ENCODE measurements at regions not wholly inside any gene's neighbourhood (a gene's known extent, or its start where the extent isn't known, plus 50 kb on each side); places are given as distances from the start of the nearest gene placed in this dataset.
"Not testable (repeated sequence)": the region's sequence is repeated elsewhere in the genome, so short reads cannot be mapped to it uniquely, and the experiment has no call there.

DNA sequence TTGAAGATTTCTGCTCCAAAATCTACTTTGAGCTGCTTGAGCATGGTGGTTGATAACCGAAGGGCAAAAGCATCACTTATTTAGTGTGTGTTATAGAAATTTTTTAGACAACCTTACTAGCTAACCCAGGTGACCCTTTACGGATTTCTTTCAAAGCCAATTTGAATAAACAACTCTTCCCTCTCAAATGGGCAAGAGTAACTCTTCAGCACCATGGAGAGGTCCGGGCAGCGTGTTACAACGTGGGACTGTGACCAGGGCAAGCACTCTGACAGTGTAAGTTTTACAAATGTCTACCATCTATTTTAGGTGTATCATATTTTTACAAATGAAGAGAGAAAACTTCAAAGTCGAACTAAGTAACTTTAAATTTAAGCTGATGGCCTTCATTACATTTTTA is 471.8 kb downstream of the MFSD1 start:
- no peak for DNase-seq (ENCODE audit: low read depth)
- TF ChIP-seq, protein P1, sequence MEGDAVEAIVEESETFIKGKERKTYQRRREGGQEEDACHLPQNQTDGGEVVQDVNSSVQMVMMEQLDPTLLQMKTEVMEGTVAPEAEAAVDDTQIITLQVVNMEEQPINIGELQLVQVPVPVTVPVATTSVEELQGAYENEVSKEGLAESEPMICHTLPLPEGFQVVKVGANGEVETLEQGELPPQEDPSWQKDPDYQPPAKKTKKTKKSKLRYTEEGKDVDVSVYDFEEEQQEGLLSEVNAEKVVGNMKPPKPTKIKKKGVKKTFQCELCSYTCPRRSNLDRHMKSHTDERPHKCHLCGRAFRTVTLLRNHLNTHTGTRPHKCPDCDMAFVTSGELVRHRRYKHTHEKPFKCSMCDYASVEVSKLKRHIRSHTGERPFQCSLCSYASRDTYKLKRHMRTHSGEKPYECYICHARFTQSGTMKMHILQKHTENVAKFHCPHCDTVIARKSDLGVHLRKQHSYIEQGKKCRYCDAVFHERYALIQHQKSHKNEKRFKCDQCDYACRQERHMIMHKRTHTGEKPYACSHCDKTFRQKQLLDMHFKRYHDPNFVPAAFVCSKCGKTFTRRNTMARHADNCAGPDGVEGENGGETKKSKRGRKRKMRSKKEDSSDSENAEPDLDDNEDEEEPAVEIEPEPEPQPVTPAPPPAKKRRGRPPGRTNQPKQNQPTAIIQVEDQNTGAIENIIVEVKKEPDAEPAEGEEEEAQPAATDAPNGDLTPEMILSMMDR (conservative IDR thresholded peaks at IDR 0.05; ENCODE audit: low read depth, low read length), result no peak
- H3K4me3 ChIP-seq (ENCODE audit: low read length), result no peak overlapping the region

DNA sequence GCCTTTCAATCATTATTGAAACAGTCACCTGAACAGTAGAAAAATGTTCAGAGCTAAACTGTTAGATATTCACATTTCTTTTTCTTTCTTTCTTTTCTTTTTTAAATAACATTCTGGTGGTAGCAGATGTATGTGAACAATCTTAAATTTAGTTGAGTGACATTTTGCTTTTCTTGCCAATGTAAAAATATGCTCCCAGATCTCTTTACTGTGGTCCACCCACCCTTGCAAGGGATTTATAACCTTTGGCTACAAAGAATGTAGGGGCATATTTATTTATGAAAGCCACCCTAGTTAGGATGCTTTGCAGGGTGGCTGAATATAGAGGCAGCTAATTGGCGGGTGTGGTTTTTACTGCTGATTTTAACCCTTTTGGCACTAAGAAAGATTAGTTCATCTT is 473.9 kb downstream of the MFSD1 start:
- DNase-seq (ENCODE audit: low read depth), result no peak
- H3K4me3 ChIP-seq (ENCODE audit: low read length), result no peak overlapping the region
- TF ChIP-seq, protein P1 (conservative IDR thresholded peaks at IDR 0.05; ENCODE audit: low read depth, low read length), result no peak

DNA sequence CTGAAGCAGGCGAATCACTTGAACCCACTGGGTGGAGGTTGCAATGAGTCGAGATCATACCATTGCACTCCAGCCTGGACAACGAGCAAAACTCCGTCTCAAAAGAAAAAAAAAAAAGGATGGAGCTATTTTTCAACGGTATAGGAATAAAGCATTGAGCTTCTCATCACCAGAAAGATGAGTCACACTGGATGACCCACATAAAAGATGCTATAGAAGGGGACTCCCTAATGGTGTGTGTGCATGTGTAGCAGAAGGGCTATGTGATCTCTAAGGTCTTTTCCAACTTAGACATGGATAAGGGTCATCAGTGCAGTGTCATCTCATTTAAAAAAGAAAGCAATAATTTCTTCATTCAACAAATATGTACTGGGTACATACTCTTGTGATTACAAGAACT is 476.0 kb downstream of the MFSD1 start:
- H3K4me3 ChIP-seq (ENCODE audit: low read length), result no peak overlapping the region
- no peak for DNase-seq (ENCODE audit: low read depth)
- TF ChIP-seq, protein P1 (conservative IDR thresholded peaks at IDR 0.05; ENCODE audit: low read depth, low read length), result no peak

DNA sequence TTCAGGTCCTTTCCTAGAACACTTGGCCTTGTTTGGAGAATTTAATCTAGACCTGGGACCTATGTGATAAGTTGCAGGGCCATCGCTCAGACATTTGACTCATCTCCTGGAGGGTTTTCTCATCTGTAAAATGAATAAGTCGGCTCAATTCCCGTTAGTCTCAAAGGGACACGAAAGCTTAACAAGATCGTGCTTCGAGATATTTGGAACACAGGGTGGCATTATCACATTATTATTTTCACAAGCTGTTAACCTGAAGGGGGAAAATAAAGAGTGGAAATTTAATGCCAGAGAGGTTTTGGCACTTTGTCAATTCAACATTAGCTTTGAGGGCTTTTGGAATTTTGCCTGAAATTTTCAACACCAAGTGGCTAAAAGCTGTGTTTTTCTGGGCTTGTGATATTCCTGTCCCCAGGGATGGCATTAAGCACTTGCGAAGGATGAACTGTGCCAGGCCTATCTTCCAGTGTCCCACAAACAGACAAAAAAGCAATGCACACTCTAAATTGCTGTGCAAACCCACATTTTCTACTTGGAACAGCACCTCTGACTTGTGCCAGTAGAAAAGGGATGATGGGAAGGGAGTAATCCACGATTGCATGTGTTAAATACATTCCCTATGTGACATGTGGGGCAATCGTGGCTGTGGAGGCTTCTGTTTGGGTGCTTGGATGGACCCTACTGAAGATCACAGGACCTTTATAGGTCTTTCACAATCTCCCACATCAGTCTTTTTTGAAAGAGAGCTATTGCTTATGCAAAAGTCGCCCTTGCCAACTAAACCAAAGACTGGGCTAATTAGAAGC is 478.7 kb downstream of the MFSD1 start:
- H3K4me3 ChIP-seq (ENCODE audit: low read length), result no peak overlapping the region
- TF ChIP-seq, protein P1 (conservative IDR thresholded peaks at IDR 0.05; ENCODE audit: low read depth, low read length), result no peak
- DNase-seq (ENCODE audit: low read depth), result no peak

DNA sequence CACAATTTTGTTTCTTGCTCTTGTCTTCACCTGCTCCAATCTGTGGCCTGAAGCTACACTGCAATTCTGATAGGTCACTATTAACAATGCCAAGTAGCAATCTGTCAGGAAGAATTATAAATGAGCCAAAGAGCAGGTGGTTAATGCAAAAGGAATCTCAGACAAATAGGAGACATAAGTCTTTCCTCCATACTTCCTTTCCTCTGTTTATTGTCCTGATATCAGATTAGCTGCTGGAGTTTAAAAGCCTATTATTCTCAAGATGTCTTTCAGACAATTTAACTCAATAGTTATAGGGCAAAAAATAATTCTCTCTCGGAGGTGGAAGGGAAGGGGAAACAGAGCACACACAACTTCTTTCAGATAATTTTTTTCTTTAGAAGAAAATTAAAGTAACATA is 491.6 kb downstream of the MFSD1 start:
- DNase-seq (ENCODE audit: low read depth), result no peak
- H3K4me3 ChIP-seq (ENCODE audit: low read length), result no peak overlapping the region
- TF ChIP-seq, protein P1 (conservative IDR thresholded peaks at IDR 0.05; ENCODE audit: low read depth, low read length), result no peak

DNA sequence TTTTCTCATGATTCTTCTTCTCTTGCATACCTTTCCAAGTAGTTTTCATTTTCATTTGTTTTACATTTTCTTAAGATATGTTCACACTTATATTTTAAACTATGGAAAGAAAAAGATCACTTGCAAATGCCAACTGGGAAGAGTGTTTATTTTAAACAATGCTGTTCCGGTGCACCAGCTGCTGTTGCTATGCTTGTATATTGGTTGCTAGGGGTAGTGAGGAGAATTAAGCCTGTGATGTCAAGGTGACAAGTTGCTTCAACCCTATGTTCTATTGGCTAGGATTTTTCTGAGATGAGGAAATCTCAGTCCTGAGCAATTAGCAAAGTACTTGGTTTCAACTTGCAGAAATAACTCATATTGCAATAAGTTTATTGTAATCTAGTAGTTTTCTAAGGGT is 500.1 kb downstream of the MFSD1 start:
- no peak for DNase-seq (ENCODE audit: low read depth)
- TF ChIP-seq, protein P1 (conservative IDR thresholded peaks at IDR 0.05; ENCODE audit: low read depth, low read length), result no peak
- H3K4me3 ChIP-seq (ENCODE audit: low read length), result no peak overlapping the region

DNA sequence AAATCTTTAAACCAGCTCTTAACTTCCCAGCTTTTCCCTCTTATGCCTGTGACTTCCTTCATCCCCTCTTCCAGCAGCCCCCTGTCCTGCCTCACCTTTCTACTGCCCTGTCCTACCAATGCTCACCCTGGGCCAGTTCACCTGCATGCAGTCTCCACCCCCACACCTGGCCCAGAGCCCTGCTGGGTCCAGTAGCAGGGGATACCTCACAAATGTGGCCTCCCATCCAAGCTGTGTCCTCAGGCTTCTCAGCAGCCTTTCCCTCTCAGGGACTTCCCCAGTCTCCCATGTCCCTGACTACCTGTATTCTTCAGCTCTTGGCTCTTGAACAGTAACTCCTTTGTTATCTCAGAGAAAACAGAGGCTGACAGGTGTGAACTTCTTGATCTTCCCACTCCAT is 503.2 kb downstream of the MFSD1 start:
- no peak overlapping the region for H3K4me3 ChIP-seq (ENCODE audit: low read length)
- TF ChIP-seq, protein P1 (conservative IDR thresholded peaks at IDR 0.05; ENCODE audit: low read depth, low read length), result no peak

DNA sequence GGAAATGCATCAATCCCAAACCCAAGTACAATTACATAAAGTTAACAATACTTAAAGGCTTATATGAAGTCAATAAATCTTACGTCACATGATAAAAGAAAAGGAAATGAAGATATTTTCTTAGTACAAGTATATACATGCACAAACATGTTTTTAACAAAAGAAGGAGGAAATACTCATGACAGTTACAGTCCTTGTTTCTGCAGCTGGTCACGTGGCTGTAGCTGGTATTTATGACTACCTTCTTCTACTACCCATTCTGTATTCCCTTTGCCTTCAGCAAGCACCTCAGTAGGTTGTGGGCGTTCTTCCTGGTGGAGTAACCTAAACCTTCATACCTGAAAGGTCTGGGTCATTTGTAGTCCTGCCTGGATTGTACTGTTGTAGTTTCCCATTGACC is 514.9 kb downstream of the MFSD1 start:
- not testable (repeated sequence) for H3K4me3 ChIP-seq (ENCODE audit: low read length); DNase-seq (ENCODE audit: low read depth)

More for the DNA sequence above, 503.2 kb downstream of the MFSD1 start:
- DNase-seq (ENCODE audit: low read depth), result no peak
